OCI-M1 (cell line): ENCODE measurements at regions not wholly inside any gene's neighbourhood (a gene's known extent, or its start where the extent isn't known, plus 50 kb on each side); places are given as distances from the start of the nearest gene placed in this dataset.

Source experiments
- DNase-seq: peaks from one replicate; lab custom pipeline; 2025; lab: John Stamatoyannopoulos, UW

GRCh38 chr9:116039312-116039711, 114.3 kb upstream of the PAPPA start:
- no peak for DNase-seq

DNA sequence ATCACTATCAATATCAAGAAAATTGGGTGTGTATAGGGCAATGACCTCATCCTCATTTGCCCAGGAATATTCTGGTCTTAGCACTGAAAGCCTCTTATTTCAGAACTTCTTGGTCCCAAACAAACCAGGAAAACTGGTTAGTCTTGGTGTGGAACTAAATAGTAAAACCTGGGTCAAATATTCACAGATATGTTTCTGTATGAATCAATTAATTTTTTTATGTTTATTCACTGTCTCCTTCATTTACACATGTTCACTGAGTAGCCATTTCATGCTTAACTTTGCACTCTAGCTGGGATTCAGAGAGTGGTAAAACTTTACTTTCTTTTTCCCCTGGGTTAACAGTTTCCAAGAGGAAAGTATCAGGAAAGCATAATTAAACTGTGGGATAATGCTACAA, 113.7 kb upstream of the PAPPA start:
- no peak for DNase-seq

DNA sequence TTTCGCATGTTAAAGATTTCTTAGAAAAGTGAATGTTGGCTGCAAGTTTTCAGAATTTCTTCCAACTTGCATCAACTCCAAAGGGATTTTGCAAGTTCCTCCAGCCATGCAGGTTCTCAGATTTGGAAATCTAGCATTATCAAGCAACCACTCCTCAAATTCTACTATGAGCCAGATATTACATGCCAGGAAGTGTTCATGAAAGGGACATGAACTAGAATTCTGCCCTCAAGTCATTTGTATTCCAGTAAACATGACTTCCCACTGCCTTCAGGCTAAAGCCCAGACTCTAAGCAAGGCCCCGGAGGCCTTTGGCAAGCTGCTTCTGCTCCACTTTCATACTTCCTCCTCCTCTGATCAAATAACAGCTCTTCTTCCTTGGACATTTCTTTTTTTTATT, 111.3 kb upstream of the PAPPA start:
- DNase-seq = no peak

DNA sequence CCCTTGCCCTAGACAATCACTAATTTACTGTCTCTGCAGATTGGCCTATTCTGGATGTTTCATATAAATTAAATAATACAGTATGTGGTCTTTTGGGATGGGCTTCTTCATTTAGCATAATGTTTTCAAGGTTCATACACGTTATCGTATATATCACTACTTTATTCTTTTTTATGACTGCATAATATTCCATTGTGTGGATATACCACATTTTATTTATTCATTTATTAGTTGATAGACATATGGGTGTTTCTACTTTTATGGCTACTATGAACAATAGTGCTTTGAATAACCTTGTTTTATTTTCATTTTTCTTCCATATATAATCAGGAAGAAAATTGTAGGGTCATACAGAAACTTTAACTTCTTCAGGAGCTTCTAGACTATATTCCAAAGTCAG, 108.5 kb upstream of the PAPPA start:
- no peak for DNase-seq

- no peak for DNase-seq
Observed at GRCh38 chr9:116048081-116048480, 105.5 kb upstream of the PAPPA start.

DNA sequence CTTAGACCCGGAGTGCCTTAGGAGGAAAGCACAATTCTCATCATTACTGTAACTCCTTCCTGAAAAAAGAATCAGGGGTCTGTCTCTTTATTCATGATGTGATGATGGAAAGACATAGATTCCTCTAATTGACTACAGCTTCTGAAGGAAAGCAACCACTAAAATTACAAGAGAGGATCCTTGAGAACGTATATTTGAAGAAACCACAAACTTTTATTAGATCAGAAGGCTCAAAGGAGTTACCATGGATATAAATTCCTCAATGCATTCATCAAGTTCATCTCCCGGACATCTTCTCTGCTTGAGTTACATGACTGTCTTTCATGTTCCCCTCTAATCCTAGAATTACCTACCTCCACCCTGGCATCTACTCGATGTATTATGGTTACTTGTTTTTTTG, 104.1 kb upstream of the PAPPA start:
- no peak for DNase-seq

- no peak for DNase-seq
Observed at GRCh38 chr9:116051528-116051927, 102.1 kb upstream of the PAPPA start.

DNA sequence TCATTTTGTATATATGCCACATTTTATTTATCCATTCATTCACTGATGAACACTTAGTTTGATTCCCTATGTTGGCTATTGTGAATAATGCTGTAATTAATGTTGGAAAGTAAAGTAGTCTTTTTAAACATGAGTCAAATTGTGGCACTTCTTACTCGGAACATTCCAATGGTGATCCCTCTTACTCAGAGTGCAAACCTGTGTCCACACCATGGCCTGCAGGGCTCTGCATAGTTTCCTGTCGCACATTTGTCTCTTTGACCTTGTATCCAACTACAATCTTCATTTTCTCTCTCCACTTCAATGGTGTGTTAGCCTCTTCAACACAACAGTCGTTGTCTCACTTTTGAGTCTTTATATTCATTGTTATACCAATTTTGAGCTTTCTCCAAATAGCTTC, 98.1 kb upstream of the PAPPA start:
- DNase-seq = no peak

DNA sequence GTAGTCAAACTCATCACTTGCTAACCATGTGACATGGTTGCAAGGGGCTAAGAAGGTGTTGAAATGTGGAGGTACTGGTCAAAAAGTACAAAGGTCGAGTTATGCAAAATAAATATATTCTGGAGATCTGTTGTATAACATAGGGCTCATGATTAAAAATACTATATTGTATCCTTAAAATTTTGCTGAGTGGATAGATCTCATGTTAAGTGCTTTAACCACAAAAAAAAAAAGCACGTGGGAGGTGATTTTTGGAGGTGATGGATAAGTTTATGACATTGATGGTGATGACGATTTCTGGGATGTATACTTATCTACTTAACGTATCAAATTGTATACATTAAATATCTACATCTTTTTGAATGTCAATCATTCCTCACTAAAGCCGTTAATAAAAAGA, 96.2 kb upstream of the PAPPA start:
- no peak for DNase-seq

DNA sequence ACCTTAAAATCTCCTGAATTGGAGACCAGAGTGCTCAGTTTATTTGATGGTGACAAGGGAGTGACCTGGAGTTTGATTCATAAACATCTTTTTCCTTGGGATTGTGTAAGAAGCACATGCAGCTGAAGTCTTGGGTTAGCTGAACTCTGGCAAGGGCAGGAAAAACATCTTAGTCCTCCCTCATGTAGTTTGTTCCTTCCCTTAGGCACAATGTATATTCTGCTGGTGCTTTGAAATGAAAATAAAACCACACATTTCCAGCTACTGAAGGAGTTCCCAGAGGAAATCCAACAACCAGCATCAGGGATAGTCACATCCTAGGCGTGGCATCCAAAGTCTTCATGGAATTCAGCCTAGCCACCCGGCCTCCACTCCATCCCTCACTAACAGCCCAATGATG, 95.2 kb upstream of the PAPPA start:
- DNase-seq = no peak

- DNase-seq = no peak
Observed at GRCh38 chr9:116059466-116059865, 94.1 kb upstream of the PAPPA start.

GRCh38 chr9:116060631-116061030, 93.0 kb upstream of the PAPPA start:
- DNase-seq = no peak

- DNase-seq = no peak
Observed at GRCh38 chr9:116061546-116062205, 91.9 kb upstream of the PAPPA start.

- no peak for DNase-seq
Observed at GRCh38 chr9:116062206-116062550, 91.4 kb upstream of the PAPPA start.

DNA sequence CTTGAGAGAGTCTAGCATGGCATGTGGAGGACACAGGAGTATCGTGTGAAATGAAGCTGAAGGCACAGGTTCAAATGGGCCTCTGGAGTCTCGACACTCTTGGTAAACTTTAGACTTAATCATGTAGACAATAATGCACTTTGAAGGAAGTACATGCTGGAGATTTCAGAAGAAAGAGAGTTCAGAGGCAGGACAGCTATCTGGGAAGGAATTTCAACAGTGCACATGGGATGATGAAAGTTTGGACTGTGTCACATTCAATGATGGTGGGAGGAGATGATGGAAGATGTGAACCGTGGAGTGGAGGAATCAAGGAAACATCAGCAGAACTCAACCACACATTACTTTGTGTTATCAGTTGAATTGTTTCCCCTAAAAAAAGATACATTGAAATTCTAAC, 88.6 kb upstream of the PAPPA start:
- no peak for DNase-seq

DNA sequence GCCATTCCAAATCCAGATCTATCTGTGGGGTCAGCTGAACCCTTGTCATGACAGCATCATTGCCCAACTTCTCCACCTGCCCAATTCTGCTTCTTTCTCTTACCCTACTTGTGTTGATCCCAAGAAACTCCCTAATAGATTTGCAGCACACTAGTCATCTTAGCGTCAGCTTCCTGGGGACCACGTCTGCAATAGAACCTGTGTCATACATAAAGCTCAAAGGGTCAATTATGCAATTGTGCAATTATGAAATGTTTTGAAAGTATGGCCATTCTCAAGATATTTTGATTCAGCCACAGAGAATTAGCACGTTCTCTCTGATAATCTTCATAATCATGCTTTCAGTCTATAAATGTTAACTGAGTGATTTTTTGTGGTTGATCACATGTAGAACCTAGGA, 87.4 kb upstream of the PAPPA start:
- no peak for DNase-seq

- DNase-seq = no peak
Observed at GRCh38 chr9:116067566-116067965, 86.0 kb upstream of the PAPPA start.

- no peak for DNase-seq
Observed at GRCh38 chr9:116070256-116070914, 83.2 kb upstream of the PAPPA start.

DNA sequence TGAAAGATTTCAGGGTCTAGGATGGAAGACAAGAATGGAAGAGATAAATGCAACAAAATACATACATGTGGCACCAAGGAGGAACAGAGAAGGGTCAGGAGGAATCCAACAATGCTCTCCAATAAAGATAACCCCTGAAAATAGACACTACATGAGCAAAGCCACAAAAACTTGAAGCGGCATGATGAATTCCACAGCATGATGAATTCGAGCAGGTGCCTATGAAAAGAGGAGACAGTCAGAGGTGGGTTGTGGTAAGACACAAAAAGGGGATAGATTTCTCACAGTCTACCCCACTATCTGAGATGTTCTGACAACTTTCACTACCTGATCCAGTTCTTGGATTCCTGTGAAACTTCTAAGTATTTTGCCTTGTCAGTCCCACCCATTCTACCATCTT, 81.5 kb upstream of the PAPPA start:
- DNase-seq = no peak

- DNase-seq = no peak
Observed at GRCh38 chr9:116073826-116074225, 79.8 kb upstream of the PAPPA start.

DNA sequence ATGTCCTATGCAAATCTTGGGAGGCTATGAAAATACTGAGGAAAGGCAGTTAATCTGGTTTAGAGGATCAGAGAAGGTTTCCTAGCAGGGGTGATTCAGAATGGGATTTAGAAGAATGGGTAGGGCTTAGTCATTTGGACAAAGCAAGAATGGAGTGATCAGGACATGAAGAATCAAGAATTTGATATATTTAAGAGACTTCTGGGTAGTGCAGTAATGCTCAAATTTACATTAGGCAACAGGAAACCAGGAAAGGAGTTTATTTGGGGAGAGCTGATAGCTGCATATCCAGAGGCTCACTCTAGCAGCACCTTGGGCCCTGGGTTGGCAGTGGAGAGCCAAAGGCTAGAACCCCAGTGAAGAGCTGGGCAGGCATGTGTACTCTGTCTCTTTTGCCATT, 78.9 kb upstream of the PAPPA start:
- no peak for DNase-seq

GRCh38 chr9:116075191-116075590, 78.4 kb upstream of the PAPPA start:
- no peak for DNase-seq

GRCh38 chr9:116078640-116079039, 75.0 kb upstream of the PAPPA start:
- no peak for DNase-seq

DNA sequence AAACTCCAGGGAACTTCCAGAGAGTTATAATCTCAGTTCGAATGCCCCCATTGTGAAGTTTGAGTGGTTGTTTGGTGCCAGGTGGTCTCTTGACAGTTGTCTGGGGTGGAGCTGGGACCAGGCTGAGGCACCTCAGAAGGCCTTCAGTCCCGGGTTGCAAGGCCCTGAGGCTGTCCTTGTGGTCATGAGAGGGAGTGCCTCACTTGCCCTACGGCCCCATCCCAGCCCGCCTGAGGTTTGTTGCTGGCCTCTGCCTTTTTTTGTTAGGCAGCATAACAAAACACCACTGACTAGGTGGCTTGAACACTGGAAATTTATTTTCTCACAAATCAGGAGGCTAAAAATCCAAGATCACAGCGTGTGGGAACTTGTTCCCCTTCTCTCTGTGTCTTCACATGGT, 73.0 kb upstream of the PAPPA start:
- DNase-seq = no peak
